Inflammatory macrophage (primary cell): ENCODE measurements at regions not wholly inside any gene's neighbourhood (a gene's known extent, or its start where the extent isn't known, plus 50 kb on each side); places are given as distances from the start of the nearest gene placed in this dataset.

Source experiments
- DNase-seq, 2 donors: peaks; one replicate each; pipeline ENCODE4 v3.0.0-alpha.2; 2020 to 2022

- DNase-seq, result no peak
Measured at GRCh38 chr4:18297684-18298083, 276.1 kb upstream of the LCORL start.

GRCh38 chr4:18296411-18296810 lies 274.9 kb upstream of the LCORL start:
- no peak for DNase-seq

GRCh38 chr4:18294846-18295245 lies 273.3 kb upstream of the LCORL start:
- no peak for DNase-seq

- no peak for DNase-seq
Measured at GRCh38 chr4:18294021-18294420, 272.5 kb upstream of the LCORL start.

- no peak for DNase-seq
Measured at GRCh38 chr4:18292411-18292810, 270.9 kb upstream of the LCORL start.

- DNase-seq, result no peak
Measured at GRCh38 chr4:18291981-18292380, 270.4 kb upstream of the LCORL start.

GRCh38 chr4:18291256-18291655 lies 269.7 kb upstream of the LCORL start:
- DNase-seq, result no peak

- DNase-seq, result no peak
Measured at GRCh38 chr4:18285357-18285756, 263.8 kb upstream of the LCORL start.

- DNase-seq, result no peak
Measured at GRCh38 chr4:18278244-18278643, 256.7 kb upstream of the LCORL start.

GRCh38 chr4:18262832-18263231 lies 241.3 kb upstream of the LCORL start:
- no peak for DNase-seq

GRCh38 chr4:18252052-18252451 lies 230.5 kb upstream of the LCORL start:
- no peak for DNase-seq

- no peak for DNase-seq
Measured at GRCh38 chr4:18250564-18250963, 229.0 kb upstream of the LCORL start.

GRCh38 chr4:18248611-18249010 lies 227.1 kb upstream of the LCORL start:
- no peak for DNase-seq

GRCh38 chr4:18247189-18247588 lies 225.6 kb upstream of the LCORL start:
- DNase-seq, result no peak

GRCh38 chr4:18242919-18243693 lies 221.6 kb upstream of the LCORL start:
- no peak for DNase-seq

GRCh38 chr4:18241727-18242126 lies 220.2 kb upstream of the LCORL start:
- no peak for DNase-seq

GRCh38 chr4:18234108-18234507 lies 212.6 kb upstream of the LCORL start:
- DNase-seq, result no peak

GRCh38 chr4:18231726-18232125 lies 210.2 kb upstream of the LCORL start:
- no peak for DNase-seq

GRCh38 chr4:18227880-18228279 lies 206.3 kb upstream of the LCORL start:
- DNase-seq, result no peak

GRCh38 chr4:18214411-18215055 lies 193.0 kb upstream of the LCORL start:
- DNase-seq, result no peak

GRCh38 chr4:18213576-18214198 lies 192.1 kb upstream of the LCORL start:
- no peak for DNase-seq

- DNase-seq, result no peak
Measured at GRCh38 chr4:18209448-18209847, 187.9 kb upstream of the LCORL start.

GRCh38 chr4:18203966-18204365 lies 182.4 kb upstream of the LCORL start:
- DNase-seq, result no peak

GRCh38 chr4:18202486-18202885 lies 180.9 kb upstream of the LCORL start:
- DNase-seq, result no peak
